ENCODE measurements at regions not wholly inside any gene's neighbourhood (a gene's known extent, or its start where the extent isn't known, plus 50 kb on each side); places are given as distances from the start of the nearest gene placed in this dataset.

- DNase-seq (ENCODE audit: low read depth) = no peak
These were observed 193.0 kb upstream of the IRX3 start for GRCh38 chr16:54479546-54479945.

DNA sequence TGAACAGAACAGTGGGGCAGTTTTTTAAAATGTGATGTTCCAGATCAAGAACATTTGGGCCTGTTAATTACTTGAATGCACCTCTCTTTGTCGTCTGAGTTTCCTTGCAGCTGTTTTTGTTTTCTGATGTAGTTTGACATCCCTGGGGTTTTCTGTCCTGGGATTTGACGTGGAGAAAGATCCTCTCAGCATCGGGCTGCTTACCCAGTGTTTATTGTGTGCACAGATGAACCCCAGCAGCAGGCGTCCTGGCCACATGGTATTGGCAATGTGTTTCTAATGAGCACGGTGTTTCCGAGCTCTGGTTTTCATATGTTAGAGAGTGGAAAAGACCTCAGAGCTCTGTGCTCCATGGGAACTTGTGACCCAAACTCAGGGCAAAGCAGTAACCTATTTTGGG lies 191.1 kb upstream of the IRX3 start:
- DNase-seq (ENCODE audit: low read depth) = no peak

GRCh38 chr16:54475019-54475601 lies 188.5 kb upstream of the IRX3 start:
- no peak for DNase-seq (ENCODE audit: low read depth)

GRCh38 chr16:54473226-54473993 lies 186.8 kb upstream of the IRX3 start:
- no peak for DNase-seq (ENCODE audit: low read depth)

- DNase-seq (ENCODE audit: low read depth) = no peak
These were observed 180.8 kb upstream of the IRX3 start for GRCh38 chr16:54467398-54467797.

DNA sequence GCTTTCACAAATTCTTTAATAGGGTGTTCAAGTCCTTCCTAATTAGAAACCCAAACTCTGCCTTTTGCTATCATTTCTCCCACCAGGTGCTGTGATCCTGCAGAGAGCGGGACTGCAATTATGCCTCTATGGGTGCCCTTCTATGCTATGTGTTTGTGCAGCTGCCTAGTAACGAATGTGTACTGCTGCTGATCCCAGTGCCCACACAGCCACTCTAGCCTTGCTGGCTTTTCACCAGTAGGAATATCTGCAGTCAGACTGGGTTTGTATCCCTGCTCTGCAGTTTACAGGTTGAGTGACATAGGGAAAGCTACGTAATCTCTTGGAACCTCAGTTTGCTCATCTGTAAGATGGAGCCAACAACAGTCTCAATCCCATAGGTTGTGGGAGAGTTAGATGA lies 179.6 kb upstream of the IRX3 start:
- no peak for DNase-seq (ENCODE audit: low read depth)

DNA sequence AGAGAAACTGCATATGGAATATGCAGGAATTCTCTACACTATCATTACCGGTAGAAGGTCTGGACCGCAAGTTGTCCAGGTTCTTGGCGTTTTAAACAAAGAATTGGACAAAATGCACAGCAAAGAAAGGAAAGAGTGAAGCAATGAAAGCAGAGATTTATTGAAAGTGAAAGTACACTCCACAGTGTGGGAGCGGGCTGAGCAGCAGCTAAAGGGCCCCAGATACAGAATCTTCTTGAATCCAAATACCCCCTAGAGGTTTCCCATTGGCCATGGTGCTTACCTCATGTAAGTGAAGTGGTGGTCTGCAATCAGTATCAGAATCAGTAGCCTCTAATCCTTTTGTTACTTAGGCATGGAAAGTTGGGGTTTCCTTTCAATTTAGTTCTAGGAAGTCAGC lies 178.5 kb upstream of the IRX3 start:
- no peak for DNase-seq (ENCODE audit: low read depth)

GRCh38 chr16:54462771-54463170 lies 176.2 kb upstream of the IRX3 start:
- peak; percentile 9 for DNase-seq (ENCODE audit: low read depth)

DNA sequence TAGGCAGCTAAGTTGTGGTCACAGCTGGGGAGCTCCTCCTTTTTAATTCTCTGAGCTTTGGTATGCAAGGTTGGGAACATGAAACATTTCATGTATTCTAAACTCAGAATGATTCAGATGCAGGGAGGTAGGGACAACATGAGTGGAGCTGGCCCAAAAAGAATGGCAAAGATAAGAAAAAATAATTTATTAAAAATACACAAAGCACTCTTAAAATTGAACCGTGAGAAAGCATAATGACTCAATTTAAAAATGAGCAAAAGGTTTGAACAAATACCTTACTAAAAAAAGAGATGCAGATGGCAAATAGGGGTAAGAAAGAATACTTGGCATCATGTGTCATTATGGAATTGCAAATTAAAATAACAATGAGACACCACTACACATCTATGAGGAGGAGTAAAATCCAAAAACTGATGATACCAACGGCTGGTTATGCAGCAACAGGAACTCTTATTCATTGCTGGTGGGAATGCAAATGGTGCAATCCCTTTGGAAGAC lies 175.6 kb upstream of the IRX3 start:
- peak; percentile 93 for DNase-seq (ENCODE audit: low read depth)

GRCh38 chr16:54460263-54460860 lies 173.8 kb upstream of the IRX3 start:
- DNase-seq (ENCODE audit: low read depth) = peak; percentile 70

DNA sequence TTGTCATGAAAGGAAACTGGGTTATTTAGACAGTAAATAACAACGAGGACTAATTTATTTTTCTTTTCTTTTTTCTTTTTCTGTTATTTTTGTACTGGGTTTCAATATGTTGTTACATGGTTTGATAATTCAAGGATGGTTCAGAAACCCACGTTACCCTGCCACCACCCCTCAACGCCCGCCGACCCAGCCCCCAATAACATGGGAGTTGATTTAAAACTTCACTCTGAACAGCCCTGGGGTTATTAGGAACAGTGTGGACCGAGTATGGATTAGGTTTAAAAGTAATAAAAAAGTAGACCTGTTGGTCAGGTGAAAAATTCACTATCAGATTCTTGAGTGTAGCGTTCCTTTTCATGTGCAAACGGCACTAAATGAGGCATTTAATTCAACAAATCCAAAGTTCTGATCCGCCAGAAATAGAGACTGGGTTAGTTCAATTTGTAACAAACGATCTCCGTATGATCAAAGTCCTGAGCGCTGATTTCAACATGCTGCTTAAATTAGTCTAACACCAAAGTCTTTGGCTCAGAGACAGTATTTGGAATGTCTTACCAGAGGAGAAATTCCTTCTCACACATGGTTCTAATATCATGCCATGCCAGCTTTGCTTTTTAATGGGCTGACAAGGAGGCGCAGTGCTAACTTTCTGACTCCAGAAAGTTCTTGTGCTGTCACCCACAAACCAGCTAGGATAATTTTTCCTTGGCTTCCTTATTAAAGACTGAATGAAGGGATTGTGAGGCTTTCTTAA lies 173.1 kb upstream of the IRX3 start:
- DNase-seq (ENCODE audit: low read depth) = peak; percentile 89

DNA sequence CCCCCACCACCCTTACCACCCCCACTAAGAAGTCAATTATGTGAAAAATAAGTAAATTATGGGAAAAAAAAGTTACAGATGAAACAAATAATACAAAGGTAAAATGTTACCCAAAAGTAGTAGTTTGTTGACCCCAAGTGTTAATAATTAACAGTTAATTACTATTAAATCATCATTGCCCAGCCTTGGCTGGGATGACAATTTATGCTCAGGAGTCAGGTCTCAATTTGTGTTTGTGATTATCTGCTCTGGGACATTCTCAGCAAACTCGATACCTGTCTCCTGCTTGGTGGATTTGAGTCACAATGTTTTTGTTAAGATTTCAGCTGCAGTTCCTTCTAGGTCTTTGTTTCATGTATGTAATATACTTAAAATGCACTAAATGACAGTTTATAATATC lies 172.3 kb upstream of the IRX3 start:
- DNase-seq (ENCODE audit: low read depth) = no peak

DNA sequence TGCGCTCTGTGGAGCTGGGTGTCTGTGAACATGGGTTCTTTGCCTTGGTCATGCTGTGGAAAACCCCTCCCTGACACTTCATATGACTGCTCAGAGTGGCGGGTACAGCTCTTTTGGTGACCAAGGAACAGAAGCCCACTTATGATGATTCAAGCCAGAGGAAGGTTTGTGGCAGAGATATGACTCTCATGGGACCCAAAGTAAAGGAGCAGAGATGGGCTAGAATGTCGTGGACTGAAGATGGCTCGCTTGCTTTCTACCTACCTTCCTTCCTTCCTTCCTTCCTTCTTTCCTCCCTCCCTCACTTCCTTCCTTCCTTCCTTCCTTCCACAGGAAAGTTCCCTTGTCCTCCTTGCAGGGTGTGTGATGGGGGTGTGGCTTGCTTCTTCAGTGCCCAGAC lies 169.7 kb upstream of the IRX3 start:
- DNase-seq (ENCODE audit: low read depth) = no peak

GRCh38 chr16:54455030-54455725 lies 168.6 kb upstream of the IRX3 start:
- DNase-seq (ENCODE audit: low read depth) = no peak

DNA sequence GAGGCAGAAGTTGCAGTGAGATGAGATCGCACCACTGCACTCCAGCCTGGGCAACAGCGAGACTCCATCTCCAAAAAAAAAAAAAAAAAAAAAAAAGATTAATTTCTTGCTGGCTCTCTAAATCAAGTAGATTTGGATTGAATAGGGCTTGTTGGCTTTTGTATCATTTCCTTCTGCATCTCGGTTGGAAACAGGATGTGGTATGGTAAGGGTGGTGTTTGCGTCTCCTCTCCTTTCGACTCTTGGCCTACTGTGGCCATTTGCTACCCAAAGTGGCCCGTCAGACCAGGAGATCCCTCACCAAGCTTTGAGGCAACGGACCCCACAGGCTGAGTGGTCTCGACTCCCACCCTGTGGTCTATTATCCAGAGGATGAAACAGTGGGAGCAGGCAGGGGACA lies 168.0 kb upstream of the IRX3 start:
- DNase-seq (ENCODE audit: low read depth) = no peak

- peak; percentile 34 for DNase-seq (ENCODE audit: low read depth)
These were observed 167.3 kb upstream of the IRX3 start for GRCh38 chr16:54453871-54454270.

GRCh38 chr16:54447576-54448440 lies 161.2 kb upstream of the IRX3 start:
- DNase-seq (ENCODE audit: low read depth) = peak; percentile 92

- peak; percentile 98 for DNase-seq (ENCODE audit: low read depth)
These were observed 160.1 kb upstream of the IRX3 start for GRCh38 chr16:54446639-54447038.

GRCh38 chr16:54444851-54445458 lies 158.4 kb upstream of the IRX3 start:
- DNase-seq (ENCODE audit: low read depth) = peak; percentile 27

DNA sequence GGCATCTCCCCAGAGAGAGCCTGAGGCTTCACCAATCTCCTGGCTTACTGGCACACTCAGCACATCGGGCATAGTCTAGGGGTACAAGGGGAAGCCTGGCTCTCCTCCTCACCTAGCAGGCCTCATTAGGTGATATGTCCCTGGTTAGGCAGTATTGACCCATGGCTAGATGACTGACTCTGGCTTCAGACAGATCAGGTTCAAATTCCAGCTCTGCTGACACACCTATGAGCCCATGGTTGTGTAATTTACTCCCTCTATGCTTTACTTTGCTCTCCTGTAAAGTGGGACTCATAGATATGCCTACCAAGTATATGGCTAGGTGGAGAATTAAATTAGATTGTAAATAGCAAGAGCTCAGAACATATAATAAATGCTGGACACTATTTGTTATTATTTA lies 157.3 kb upstream of the IRX3 start:
- no peak for DNase-seq (ENCODE audit: low read depth)

GRCh38 chr16:54443352-54443751 lies 156.8 kb upstream of the IRX3 start:
- no peak for DNase-seq (ENCODE audit: low read depth)
